ENCODE measurements at regions not wholly inside any gene's neighbourhood (a gene's known extent, or its start where the extent isn't known, plus 50 kb on each side); places are given as distances from the start of the nearest gene placed in this dataset.

GRCh38 chr10:98332623-98333269 is 64.8 kb upstream of the LOXL4 start:
- no peaks in the 10 kb centered on the region for H3K79me2 ChIP-seq (ENCODE audit: low read depth)
- H3K4me3 ChIP-seq = no peak overlapping the region
- no peak overlapping the region for H3K9ac ChIP-seq
- H3K27ac ChIP-seq = no peak overlapping the region
- Mint-ChIP-seq H3K9me3 (no peaks in the 10 kb centered on the region), H3K4me1 (no peaks in the 10 kb centered on the region), H3K27me3 (ENCODE audit: insufficient read depth, low read depth) (peaks cover 4% of the 10 kb centered on the region), H3K36me3 (no peaks in the 10 kb centered on the region), H3K4me3 (no peak overlapping the region), H3K27ac (no peak overlapping the region)
- no peaks in the 10 kb centered on the region for H4K20me1 ChIP-seq (ENCODE audit: low read depth)
- no peak for DNase-seq (ENCODE audit: low spot score)
- no peaks in the 10 kb centered on the region for H3K4me1 ChIP-seq
- H3K9me3 ChIP-seq (ENCODE audit: low read depth) = no peaks in the 10 kb centered on the region
- no peaks in the 10 kb centered on the region for H3F3A ChIP-seq (ENCODE audit: low read depth)
- H3K36me3 ChIP-seq = no peaks in the 10 kb centered on the region
- TF ChIP-seq CTCF (IDR thresholded peaks at IDR 0.05) (no peak), EZH2 (IDR thresholded peaks at IDR 0.05) (no peak), EZH2phosphoT487 (IDR thresholded peaks at IDR 0.05) (no peak)
- H3K27me3 ChIP-seq = no peaks in the 10 kb centered on the region
- no peak overlapping the region for H3K4me2 ChIP-seq
- H2AFZ ChIP-seq (replicated peaks) = no peak overlapping the region

- H3F3A ChIP-seq (ENCODE audit: low read depth) = no peaks in the 10 kb centered on the region
- no peak overlapping the region for H3K9ac ChIP-seq
- no peak overlapping the region for H2AFZ ChIP-seq (replicated peaks)
- H4K20me1 ChIP-seq (ENCODE audit: low read depth) = no peaks in the 10 kb centered on the region
- no peak overlapping the region for H3K4me3 ChIP-seq
- H3K27ac ChIP-seq = no peak overlapping the region
- Mint-ChIP-seq H3K4me3 (no peak overlapping the region), H3K36me3 (no peaks in the 10 kb centered on the region), H3K27me3 (ENCODE audit: insufficient read depth, low read depth) (peaks cover 6% of the 10 kb centered on the region), H3K27ac (no peak overlapping the region), H3K4me1 (peaks cover 7% of the 10 kb centered on the region), H3K9me3 (no peaks in the 10 kb centered on the region)
- no peaks in the 10 kb centered on the region for H3K9me3 ChIP-seq (ENCODE audit: low read depth)
- H3K4me1 ChIP-seq = no peaks in the 10 kb centered on the region
- no peak for TF ChIP-seq EZH2phosphoT487 (IDR thresholded peaks at IDR 0.05)
- peak; percentile 59 for TF ChIP-seq CTCF (IDR thresholded peaks at IDR 0.05)
- TF ChIP-seq EZH2 (IDR thresholded peaks at IDR 0.05) = no peak
- H3K27me3 ChIP-seq = no peaks in the 10 kb centered on the region
- H3K4me2 ChIP-seq = no peak overlapping the region
- DNase-seq (ENCODE audit: low spot score) = peak; percentile 52
- H3K36me3 ChIP-seq = no peaks in the 10 kb centered on the region
- no peaks in the 10 kb centered on the region for H3K79me2 ChIP-seq (ENCODE audit: low read depth)
Observed at GRCh38 chr10:98331885-98332284, 63.9 kb upstream of the LOXL4 start.

- Histone ChIP-seq H3K4me1 (no peaks in the 10 kb centered on the region), H2AFZ (replicated peaks) (no peak overlapping the region), H3K79me2 (ENCODE audit: low read depth) (no peaks in the 10 kb centered on the region), H3K27me3 (no peaks in the 10 kb centered on the region), H3K36me3 (no peaks in the 10 kb centered on the region), H3K27ac (no peak overlapping the region), H3K9ac (no peak overlapping the region), H4K20me1 (ENCODE audit: low read depth) (no peaks in the 10 kb centered on the region), H3K4me3 (no peak overlapping the region), H3K4me2 (no peak overlapping the region), H3F3A (ENCODE audit: low read depth) (no peaks in the 10 kb centered on the region), H3K9me3 (ENCODE audit: low read depth) (no peaks in the 10 kb centered on the region)
- no peak overlapping the region for H3K4me3 Mint-ChIP-seq
- H3K27me3 Mint-ChIP-seq (ENCODE audit: insufficient read depth, low read depth) = peaks cover 7% of the 10 kb centered on the region
- no peak overlapping the region for H3K27ac Mint-ChIP-seq
- H3K36me3 Mint-ChIP-seq = no peaks in the 10 kb centered on the region
- no peak for DNase-seq (ENCODE audit: low spot score)
- H3K4me1 Mint-ChIP-seq = peaks cover 16% of the 10 kb centered on the region
- H3K9me3 Mint-ChIP-seq = no peaks in the 10 kb centered on the region
- TF ChIP-seq EZH2 (IDR thresholded peaks at IDR 0.05) (no peak), EZH2phosphoT487 (IDR thresholded peaks at IDR 0.05) (no peak), CTCF (IDR thresholded peaks at IDR 0.05) (no peak)
Observed at GRCh38 chr10:98330987-98331386, 63.0 kb upstream of the LOXL4 start.
